ENCODE measurements at regions not wholly inside any gene's neighbourhood (a gene's known extent, or its start where the extent isn't known, plus 50 kb on each side); places are given as distances from the start of the nearest gene placed in this dataset.

DNA sequence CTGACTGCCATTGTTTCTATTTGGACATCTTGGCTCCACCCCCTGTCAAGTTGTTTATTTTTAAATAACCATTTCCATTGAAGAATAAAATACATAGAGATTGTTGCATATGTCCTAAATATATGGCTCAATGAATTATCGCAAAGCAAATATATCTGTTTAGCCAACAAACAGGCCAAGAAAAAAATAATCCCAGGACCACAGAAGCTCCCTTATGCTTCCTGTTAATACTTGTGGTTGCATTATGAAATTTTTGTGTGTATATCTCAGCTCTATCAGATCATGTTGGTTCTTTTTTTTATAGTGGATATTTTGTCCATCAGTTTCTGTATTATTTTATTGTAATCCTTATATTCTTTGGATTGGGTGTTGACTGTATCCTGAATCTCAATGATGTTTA lies 53.4 kb upstream of the CYP2C8 start:
- intact Hi-C loops (cut with micrococcal nuclease), result no loop called here
- no peak for DNase-seq (ENCODE audit: low read depth, low spot score)
- no peak for ATAC-seq
- RAD21 ChIA-PET (ENCODE audit: low non-redundant PET in 1 of 2, low total read pairs in 2 of 2, uncharacterized antibody in 2 of 2, unreplicated experiment in 2 of 2), result no interaction called here
- no peak overlapping the region for H3K4me2 ChIP-seq (ENCODE audit: low read length)
- no peaks in the 10 kb centered on the region for H3K36me3 ChIP-seq (ENCODE audit: control insufficient read depth in 1 of 2, insufficient read depth in 2 of 2, low read length in 2 of 2)
- H3K27me3 ChIP-seq (ENCODE audit: insufficient read depth, low read length), result no peaks in the 10 kb centered on the region
- no peaks in the 10 kb centered on the region for H3K9me2 ChIP-seq (ENCODE audit: insufficient read depth)
- CTCF ChIA-PET, result no interaction called here
- no peak overlapping the region for H3K4me3 ChIP-seq (replicated peaks in 1 of 2; ENCODE audit: low read depth in 1 of 2, low read length in 2 of 2)
- H2AFZ ChIP-seq (ENCODE audit: low read depth, low read length, poor library complexity, severe bottlenecking), result no peak overlapping the region
- TF ChIP-seq ZFX (IDR thresholded peaks at IDR 0.05), result no peak
- no peak for TF ChIP-seq REST (IDR thresholded peaks at IDR 0.05; ENCODE audit: low read depth)
- H3K27ac ChIP-seq (ENCODE audit: low read depth, low read length), result no peak overlapping the region
- no peaks in the 10 kb centered on the region for H3K79me2 ChIP-seq (ENCODE audit: insufficient read depth, low read length)
- H3K9ac ChIP-seq (ENCODE audit: low read length), result no peak overlapping the region
- no peaks in the 10 kb centered on the region for H3K9me3 ChIP-seq (ENCODE audit: control insufficient read depth in 1 of 2, insufficient read depth in 1 of 2, low read depth in 1 of 2, low read length in 2 of 2)
- BruUV-seq (replicated peaks), result no TSS peak
- no peaks in the 10 kb centered on the region for H4K20me1 ChIP-seq (ENCODE audit: insufficient read depth)
- H3K4me1 ChIP-seq (ENCODE audit: control insufficient read depth in 1 of 2, insufficient read depth in 2 of 2, low read length in 2 of 2), result no peaks in the 10 kb centered on the region
- POLR2A ChIA-PET, result no interaction called here

DNA sequence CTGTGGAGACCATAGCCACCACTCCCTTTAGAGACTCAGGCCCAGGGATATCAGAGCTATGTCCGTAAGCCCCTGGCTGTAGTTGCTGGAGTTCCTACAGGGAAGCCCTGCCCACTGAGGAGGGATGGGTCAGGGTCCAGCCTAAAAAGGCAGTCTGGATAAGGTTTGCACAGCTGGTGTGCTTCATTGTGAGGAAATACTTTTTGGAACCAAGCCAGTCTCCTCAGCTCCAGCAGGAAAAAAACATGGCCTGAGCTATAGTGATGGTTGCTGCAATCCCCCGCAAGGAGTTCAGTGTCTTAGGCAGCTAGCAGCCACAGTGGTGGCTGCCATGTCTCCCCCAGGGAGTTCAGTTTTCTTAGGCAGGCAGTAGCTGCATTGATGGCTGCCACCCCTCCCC lies 52.6 kb upstream of the CYP2C8 start:
- Histone ChIP-seq H3K36me3 (ENCODE audit: control insufficient read depth in 1 of 2, insufficient read depth in 2 of 2, low read length in 2 of 2) (no peaks in the 10 kb centered on the region), H3K9me2 (ENCODE audit: insufficient read depth) (no peaks in the 10 kb centered on the region), H3K9ac (ENCODE audit: low read length) (no peak overlapping the region), H3K4me2 (ENCODE audit: low read length) (no peak overlapping the region), H3K27me3 (ENCODE audit: insufficient read depth, low read length) (no peaks in the 10 kb centered on the region), H3K79me2 (ENCODE audit: insufficient read depth, low read length) (no peaks in the 10 kb centered on the region), H3K4me3 (replicated peaks in 1 of 2; ENCODE audit: low read depth in 1 of 2, low read length in 2 of 2) (no peak overlapping the region), H4K20me1 (ENCODE audit: insufficient read depth) (no peaks in the 10 kb centered on the region), H2AFZ (ENCODE audit: low read depth, low read length, poor library complexity, severe bottlenecking) (no peak overlapping the region), H3K4me1 (ENCODE audit: control insufficient read depth in 1 of 2, insufficient read depth in 2 of 2, low read length in 2 of 2) (no peaks in the 10 kb centered on the region), H3K27ac (ENCODE audit: low read depth, low read length) (no peak overlapping the region), H3K9me3 (ENCODE audit: control insufficient read depth in 1 of 2, insufficient read depth in 1 of 2, low read depth in 1 of 2, low read length in 2 of 2) (no peaks in the 10 kb centered on the region)
- CTCF ChIA-PET, result no interaction called here
- no TSS peak for BruUV-seq (replicated peaks)
- DNase-seq (ENCODE audit: low read depth, low spot score) (no peak), ATAC-seq (no peak)
- POLR2A ChIA-PET, result no interaction called here
- TF ChIP-seq JUND (IDR thresholded peaks at IDR 0.05), result no peak
- TF ChIP-seq FOSL1 (IDR thresholded peaks at IDR 0.05; ENCODE audit: low read depth), result no peak
- TF ChIP-seq ZNF274 (IDR thresholded peaks at IDR 0.05; ENCODE audit: low read depth, low read length), result no peak
- TF ChIP-seq EGR1 (IDR thresholded peaks at IDR 0.05; ENCODE audit: low read depth), result no peak
- TF ChIP-seq, protein P1, sequence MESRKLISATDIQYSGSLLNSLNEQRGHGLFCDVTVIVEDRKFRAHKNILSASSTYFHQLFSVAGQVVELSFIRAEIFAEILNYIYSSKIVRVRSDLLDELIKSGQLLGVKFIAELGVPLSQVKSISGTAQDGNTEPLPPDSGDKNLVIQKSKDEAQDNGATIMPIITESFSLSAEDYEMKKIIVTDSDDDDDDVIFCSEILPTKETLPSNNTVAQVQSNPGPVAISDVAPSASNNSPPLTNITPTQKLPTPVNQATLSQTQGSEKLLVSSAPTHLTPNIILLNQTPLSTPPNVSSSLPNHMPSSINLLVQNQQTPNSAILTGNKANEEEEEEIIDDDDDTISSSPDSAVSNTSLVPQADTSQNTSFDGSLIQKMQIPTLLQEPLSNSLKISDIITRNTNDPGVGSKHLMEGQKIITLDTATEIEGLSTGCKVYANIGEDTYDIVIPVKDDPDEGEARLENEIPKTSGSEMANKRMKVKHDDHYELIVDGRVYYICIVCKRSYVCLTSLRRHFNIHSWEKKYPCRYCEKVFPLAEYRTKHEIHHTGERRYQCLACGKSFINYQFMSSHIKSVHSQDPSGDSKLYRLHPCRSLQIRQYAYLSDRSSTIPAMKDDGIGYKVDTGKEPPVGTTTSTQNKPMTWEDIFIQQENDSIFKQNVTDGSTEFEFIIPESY (IDR thresholded peaks at IDR 0.05; ENCODE audit: extremely low read depth, insufficient replicate concordance, low read length), result no peak
- no peak for TF ChIP-seq RAD21 (IDR thresholded peaks at IDR 0.05; ENCODE audit: low read depth)
- TF ChIP-seq ELF1 (IDR thresholded peaks at IDR 0.05; ENCODE audit: borderline replicate concordance, low read depth), result no peak
- no peak for TF ChIP-seq SP1 (IDR thresholded peaks at IDR 0.05; ENCODE audit: low read depth)
- no peak for TF ChIP-seq SIN3A (IDR thresholded peaks at IDR 0.05; ENCODE audit: low read depth)
- TF ChIP-seq SRF (IDR thresholded peaks at IDR 0.05; ENCODE audit: low read depth), result no peak
- no peak for TF ChIP-seq CTCF (IDR thresholded peaks at IDR 0.05 in 2 of 3, conservative IDR thresholded peaks at IDR 0.05 in 1 of 3; ENCODE audit: borderline replicate concordance in 1 of 3, insufficient read depth in 1 of 3, low read depth in 2 of 3, low read length in 2 of 3)
- no peak for TF ChIP-seq ZFX (IDR thresholded peaks at IDR 0.05)
- TF ChIP-seq TCF7L2 (IDR thresholded peaks at IDR 0.05; ENCODE audit: borderline replicate concordance, extremely low read depth, insufficient read depth, insufficient read length), result no peak
- TF ChIP-seq, protein P2, sequence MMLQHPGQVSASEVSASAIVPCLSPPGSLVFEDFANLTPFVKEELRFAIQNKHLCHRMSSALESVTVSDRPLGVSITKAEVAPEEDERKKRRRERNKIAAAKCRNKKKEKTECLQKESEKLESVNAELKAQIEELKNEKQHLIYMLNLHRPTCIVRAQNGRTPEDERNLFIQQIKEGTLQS (IDR thresholded peaks at IDR 0.05), result no peak
- intact Hi-C loops (cut with micrococcal nuclease), result no loop called here
- RAD21 ChIA-PET (ENCODE audit: low non-redundant PET in 1 of 2, low total read pairs in 2 of 2, uncharacterized antibody in 2 of 2, unreplicated experiment in 2 of 2), result no interaction called here

Data from HCT116 (cell line).